ENCODE measurements at regions not wholly inside any gene's neighbourhood (a gene's known extent, or its start where the extent isn't known, plus 50 kb on each side); places are given as distances from the start of the nearest gene placed in this dataset.
"Not testable (repeated sequence)": the region's sequence is repeated elsewhere in the genome, so short reads cannot be mapped to it uniquely, and the experiment has no call there.

DNA sequence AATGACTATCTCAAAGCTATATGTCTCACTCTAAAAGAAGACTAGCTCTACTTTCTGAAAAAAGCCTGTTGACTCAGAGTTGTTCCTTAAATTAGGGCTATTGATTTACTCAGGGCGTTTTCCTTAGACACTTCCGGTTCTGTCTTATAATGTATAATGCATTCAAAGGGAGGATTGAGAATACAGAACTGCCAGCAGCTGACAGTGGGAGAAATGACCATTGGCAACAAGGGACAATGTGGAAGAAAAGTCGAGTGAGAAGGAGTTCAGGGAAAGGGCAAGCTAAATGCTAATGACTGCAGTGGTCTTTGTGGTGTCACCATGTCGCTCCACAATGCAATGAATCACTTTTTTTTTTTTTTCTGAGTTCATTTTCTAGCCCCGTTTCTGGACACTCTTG lies 65.7 kb upstream of the ANKH start:
- ATAC-seq (no peak), DNase-seq (no peak)
- H3K27ac Mint-ChIP-seq, result peak overlapping the region in 1 of 10 donors; percentile 21
- H3K4me3 Mint-ChIP-seq, result no peak overlapping the region
- peaks cover 0 to 6% (median 4%) of the 10 kb centered on the region in 4 donors for H3K4me1 Mint-ChIP-seq
- no peaks in the 10 kb centered on the region for H3K9me3 Mint-ChIP-seq
- peaks cover 0 to 8% (median 4%) of the 10 kb centered on the region in 5 donors for H3K27me3 Mint-ChIP-seq
- POLR2A ChIA-PET, result no interaction called here
- H3K36me3 Mint-ChIP-seq, result no peaks in the 10 kb centered on the region

GRCh38 chr5:14936588-14936987 lies 65.0 kb upstream of the ANKH start:
- peaks cover 0 to 6% (median 4%) of the 10 kb centered on the region in 4 donors for H3K4me1 Mint-ChIP-seq
- POLR2A ChIA-PET, result no interaction called here
- no peak for ATAC-seq

GRCh38 chr5:14935341-14935740 lies 63.8 kb upstream of the ANKH start:
- POLR2A ChIA-PET, result no interaction called here
- H3K4me3 Mint-ChIP-seq, result no peak overlapping the region
- no peak overlapping the region for H3K27ac Mint-ChIP-seq
- DNase-seq, result no peak
- peaks cover 0 to 8% (median 3%) of the 10 kb centered on the region in 5 donors for H3K27me3 Mint-ChIP-seq
- no peak for ATAC-seq
- H3K9me3 Mint-ChIP-seq, result no peaks in the 10 kb centered on the region
- no peaks in the 10 kb centered on the region for H3K36me3 Mint-ChIP-seq
- H3K4me1 Mint-ChIP-seq, result peaks cover 0 to 6% (median 4%) of the 10 kb centered on the region in 4 donors

More at GRCh38 chr5:14936588-14936987, 65.0 kb upstream of the ANKH start:
- H3K36me3 Mint-ChIP-seq, result no peaks in the 10 kb centered on the region
- no peaks in the 10 kb centered on the region for H3K9me3 Mint-ChIP-seq
- DNase-seq, result no peak
- H3K27me3 Mint-ChIP-seq, result peaks cover 0 to 8% (median 4%) of the 10 kb centered on the region in 5 donors
- no peak overlapping the region for H3K4me3 Mint-ChIP-seq
- no peak overlapping the region for H3K27ac Mint-ChIP-seq

GRCh38 chr5:14932902-14933469 lies 61.4 kb upstream of the ANKH start:
- no peak for ATAC-seq
- Mint-ChIP-seq H3K27me3 (peaks cover 0 to 8% (median 2%) of the 10 kb centered on the region in 5 donors), H3K27ac (no peak overlapping the region), H3K9me3 (no peaks in the 10 kb centered on the region), H3K36me3 (no peaks in the 10 kb centered on the region), H3K4me3 (no peak overlapping the region), H3K4me1 (peaks cover 0 to 6% (median 4%) of the 10 kb centered on the region in 4 donors)
- DNase-seq, result no peak
- POLR2A ChIA-PET, result no interaction called here

GRCh38 chr5:14930486-14930885 lies 58.9 kb upstream of the ANKH start:
- ATAC-seq, result no peak
- peaks cover 0 to 1% (median 0%) of the 10 kb centered on the region in 5 donors for H3K27me3 Mint-ChIP-seq
- no peak overlapping the region for H3K27ac Mint-ChIP-seq
- H3K9me3 Mint-ChIP-seq, result no peaks in the 10 kb centered on the region
- DNase-seq, result no peak
- H3K4me3 Mint-ChIP-seq, result no peak overlapping the region
- peaks cover 2 to 16% (median 12%) of the 10 kb centered on the region in 4 donors for H3K4me1 Mint-ChIP-seq
- H3K36me3 Mint-ChIP-seq, result no peaks in the 10 kb centered on the region
- POLR2A ChIA-PET, result no interaction called here

- Mint-ChIP-seq H3K4me3 (no peak overlapping the region), H3K27ac (peak overlapping the region in 2 of 10 donors; percentile 38 to 48), H3K36me3 (no peaks in the 10 kb centered on the region), H3K27me3 (peaks cover 0 to 1% (median 0%) of the 10 kb centered on the region in 5 donors), H3K4me1 (peaks cover 2 to 25% (median 14%) of the 10 kb centered on the region in 4 donors), H3K9me3 (no peaks in the 10 kb centered on the region)
- ATAC-seq (no peak), DNase-seq (no peak)
- POLR2A ChIA-PET, result interaction anchor here (0.7 kb wide), 1 partner anchor 19 kb away, joined by 4 read pairs; no protein-coding TSS in a partner anchor
Observed at GRCh38 chr5:14929293-14930065, 57.9 kb upstream of the ANKH start.

DNA sequence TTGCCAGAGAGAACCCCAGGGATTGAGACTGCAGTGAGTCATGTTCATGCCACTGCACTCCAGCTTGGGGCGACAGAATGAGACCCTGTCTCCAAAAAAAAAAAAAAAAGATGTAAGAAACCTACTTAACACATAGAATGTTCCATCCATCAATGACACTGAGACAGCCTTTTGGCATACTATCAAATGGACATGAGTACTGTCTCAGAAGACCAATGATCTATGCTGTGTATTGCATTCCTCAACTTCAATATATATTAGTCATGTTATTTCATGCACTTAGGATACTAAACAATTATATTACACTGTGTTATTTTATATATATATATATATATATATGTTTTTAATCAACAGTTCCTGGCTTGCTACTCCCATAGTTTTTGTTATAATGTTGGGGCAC lies 57.1 kb upstream of the ANKH start:
- DNase-seq, result no peak
- H3K4me3 Mint-ChIP-seq, result no peak overlapping the region

DNA sequence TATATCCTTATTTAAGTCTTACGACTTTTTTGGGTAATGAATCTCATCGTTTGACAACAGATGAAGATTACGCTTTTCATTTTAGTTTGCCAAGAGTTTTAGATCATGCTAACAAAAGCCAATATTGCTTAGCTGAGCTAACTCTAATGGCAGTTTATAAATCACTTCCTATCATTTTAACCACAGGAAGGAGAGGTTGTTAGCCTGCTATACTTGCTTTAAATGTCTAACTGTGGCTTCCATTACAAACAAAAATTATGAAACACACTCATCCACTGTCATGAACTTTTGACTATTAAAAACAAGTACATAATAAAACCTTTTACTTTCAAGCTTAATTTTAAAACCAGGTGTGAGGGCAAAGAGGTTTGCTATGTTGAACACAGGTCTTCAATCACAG lies 53.7 kb upstream of the ANKH start:
- peak overlapping the region in 4 of 10 donors; percentile 60 to 91 (median 70) for H3K27ac Mint-ChIP-seq
- POLR2A ChIA-PET, result interaction anchor here (0.7 kb wide), 1 partner anchor 35 kb away, joined by 6 read pairs; no protein-coding TSS in a partner anchor
- peak overlapping the region in 8 of 10 donors; percentile 9 to 72 (median 45) for H3K4me3 Mint-ChIP-seq
- H3K27me3 Mint-ChIP-seq, result peaks cover 0 to 1% (median 0%) of the 10 kb centered on the region in 5 donors
- H3K9me3 Mint-ChIP-seq, result no peaks in the 10 kb centered on the region
- no peaks in the 10 kb centered on the region for H3K36me3 Mint-ChIP-seq
- peak in 1 of 2 donors; percentile 11 for ATAC-seq
- peaks cover 2 to 27% (median 14%) of the 10 kb centered on the region in 4 donors for H3K4me1 Mint-ChIP-seq
- DNase-seq, result no peak

More for the DNA sequence above, 57.1 kb upstream of the ANKH start:
- Mint-ChIP-seq H3K4me1 (peaks cover 2 to 27% (median 14%) of the 10 kb centered on the region in 4 donors), H3K9me3 (no peaks in the 10 kb centered on the region), H3K27ac (no peak overlapping the region), H3K36me3 (no peaks in the 10 kb centered on the region), H3K27me3 (peaks cover 0 to 1% (median 0%) of the 10 kb centered on the region in 5 donors)
- no peak for ATAC-seq
- POLR2A ChIA-PET, result interaction anchor here (0.7 kb wide), 1 partner anchor 18 kb away, joined by 4 read pairs; no protein-coding TSS in a partner anchor

DNA sequence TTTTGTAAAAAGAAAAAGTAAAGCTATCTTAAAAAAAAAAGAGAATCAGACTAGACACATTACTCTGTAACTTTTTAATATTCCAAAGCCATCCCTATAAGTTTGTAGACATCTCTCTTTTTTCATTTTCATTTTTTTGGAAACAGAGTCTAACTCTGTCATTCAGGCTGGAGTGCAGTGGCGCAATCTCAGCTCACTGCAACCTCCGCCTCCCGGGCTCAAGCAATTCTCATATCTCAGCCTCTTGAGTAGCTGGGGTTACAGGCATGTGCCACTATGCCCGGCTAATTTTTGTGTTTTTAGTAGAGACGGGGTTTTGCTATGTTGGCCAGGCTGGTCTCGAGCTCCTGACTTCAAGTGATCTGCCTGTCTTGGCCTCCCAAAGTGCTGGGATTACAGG lies 51.4 kb upstream of the ANKH start:
- H3K27ac Mint-ChIP-seq, H3K9me3 Mint-ChIP-seq, H3K27me3 Mint-ChIP-seq, DNase-seq, H3K36me3 Mint-ChIP-seq, H3K4me3 Mint-ChIP-seq, POLR2A ChIA-PET, ATAC-seq: not testable (repeated sequence)
- peaks cover 2 to 27% (median 14%) of the 10 kb centered on the region in 4 donors for H3K4me1 Mint-ChIP-seq

- Mint-ChIP-seq H3K27ac (peak overlapping the region in 1 of 10 donors; percentile 58), H3K4me3 (no peak overlapping the region)
Observed at GRCh38 chr5:14922456-14922855, 50.9 kb upstream of the ANKH start.

More at GRCh38 chr5:14922456-14922855, 50.9 kb upstream of the ANKH start:
- Mint-ChIP-seq H3K4me1 (peaks cover 2 to 27% (median 14%) of the 10 kb centered on the region in 4 donors), H3K36me3 (no peaks in the 10 kb centered on the region), H3K27me3 (peaks cover 0 to 5% (median 0%) of the 10 kb centered on the region in 5 donors), H3K9me3 (no peaks in the 10 kb centered on the region)
- POLR2A ChIA-PET, result no interaction called here
- DNase-seq, result no peak
- ATAC-seq, result no peak

Data from naive thymus-derived CD8-positive, alpha-beta T cell (primary cell).